HG03097 (cell line): ENCODE measurements at regions not wholly inside any gene's neighbourhood (a gene's known extent, or its start where the extent isn't known, plus 50 kb on each side); places are given as distances from the start of the nearest gene placed in this dataset.

Experiments
- ATAC-seq: cut with Tn5 transposase; IDR thresholded peaks from one replicate; pipeline ENCODE4 v1.9.1; 2021; ENCODE audit not compliant: unreplicated experiment, low FRiP score

DNA sequence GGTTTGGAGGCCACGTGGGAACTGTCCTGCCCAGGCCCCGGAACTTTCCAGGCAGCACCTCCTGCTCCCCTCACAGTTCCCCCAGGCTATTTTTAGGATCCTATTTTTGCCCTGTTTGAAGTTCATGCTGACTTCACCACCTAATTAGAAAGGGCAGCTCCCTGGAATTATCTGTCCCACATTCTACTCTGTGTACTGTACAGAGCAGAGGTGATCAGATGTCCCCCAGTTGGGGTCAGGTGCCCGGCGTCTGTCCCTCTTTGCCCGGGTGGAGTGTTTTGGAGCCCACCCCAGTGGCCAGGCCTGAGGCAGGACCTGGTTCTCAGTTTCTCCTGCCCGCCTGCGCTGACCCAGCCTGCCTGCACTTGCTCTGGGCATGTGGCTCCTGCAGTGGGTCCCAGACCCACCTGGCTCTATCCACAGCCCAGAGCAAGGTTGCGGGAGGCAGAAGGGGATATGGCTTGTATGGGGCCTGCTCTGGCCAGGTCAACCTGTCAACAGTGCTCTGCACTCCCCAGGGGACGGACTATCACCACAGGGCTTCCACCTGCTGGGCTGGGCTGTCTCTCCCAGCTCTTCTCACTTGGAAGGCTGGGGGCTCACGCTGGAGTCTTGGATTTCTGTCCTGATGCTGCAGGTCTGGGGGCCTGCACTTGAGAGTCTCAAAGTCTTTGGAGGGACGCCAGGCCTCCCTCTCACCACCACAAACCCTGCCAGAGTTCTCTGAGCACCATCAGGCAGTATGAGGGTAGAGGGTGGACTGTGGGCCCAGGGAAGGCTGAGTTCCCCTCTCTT lies 268.3 kb downstream of the GADD45G start:
- no peak for ATAC-seq

DNA sequence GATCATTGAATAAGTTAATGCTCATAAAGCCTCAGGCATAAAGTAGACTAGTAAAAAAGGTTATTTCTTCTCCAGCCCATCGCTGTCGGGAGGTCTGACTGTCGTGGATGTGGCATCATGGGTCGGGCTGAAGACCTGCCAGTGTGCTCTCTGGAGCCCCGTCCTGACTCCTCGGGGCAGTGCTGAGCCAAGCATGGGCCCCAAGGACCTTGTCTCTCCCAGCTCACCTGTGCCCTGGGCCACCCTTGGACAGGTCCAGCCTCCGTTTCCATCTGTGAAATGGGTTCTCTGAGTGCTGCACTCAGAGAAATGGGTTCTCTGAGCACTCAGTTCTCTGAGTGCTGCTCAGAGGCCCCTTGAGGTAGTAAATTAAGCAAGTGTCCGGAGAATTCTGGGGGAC lies 269.0 kb downstream of the GADD45G start:
- no peak for ATAC-seq

DNA sequence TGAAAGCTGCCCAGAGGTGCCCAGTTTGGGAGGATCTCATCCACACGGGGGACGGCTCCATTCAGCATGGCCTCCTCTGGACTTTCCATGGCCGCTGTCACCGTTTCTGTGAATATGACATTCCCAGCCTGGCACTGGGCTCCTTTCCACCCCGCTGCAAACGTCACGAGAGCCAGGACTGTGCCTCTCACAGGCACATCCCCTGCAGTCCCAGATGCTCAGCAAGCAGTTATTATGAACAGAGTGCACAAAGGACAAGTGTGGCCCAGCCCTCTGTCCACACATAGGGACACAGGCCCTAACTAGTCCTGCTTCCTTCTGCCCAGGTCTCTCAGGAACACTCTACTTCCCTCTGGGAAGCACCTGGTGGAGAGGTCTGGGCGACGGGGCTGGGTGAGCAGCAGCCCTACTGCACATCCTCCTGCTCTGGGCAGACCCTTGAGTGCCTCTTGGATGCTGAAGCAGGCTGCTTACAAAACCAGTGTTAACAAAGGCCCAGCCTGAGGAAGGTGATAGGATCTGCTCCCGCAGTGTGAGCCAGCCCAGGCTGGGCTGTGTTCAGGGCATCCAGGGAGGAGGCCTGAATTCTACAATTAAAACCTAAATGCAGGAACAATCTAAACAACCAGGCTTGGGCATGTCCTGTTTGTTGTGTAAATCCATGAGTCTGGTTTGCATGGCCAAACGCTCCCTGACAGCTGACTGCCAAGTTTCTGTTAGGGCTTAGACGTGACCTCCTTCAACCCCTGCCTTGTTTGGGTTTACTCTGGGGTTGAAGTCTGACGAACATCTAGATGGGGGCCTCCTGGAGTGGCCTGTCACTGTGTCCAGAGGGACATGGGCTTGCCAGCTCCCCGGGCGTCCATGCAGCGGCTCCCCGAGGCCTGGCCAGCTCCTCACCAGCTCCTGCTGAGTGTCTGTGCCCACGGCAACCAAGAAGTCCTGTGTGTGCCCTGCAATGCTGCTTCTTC lies 269.8 kb downstream of the GADD45G start:
- no peak for ATAC-seq

DNA sequence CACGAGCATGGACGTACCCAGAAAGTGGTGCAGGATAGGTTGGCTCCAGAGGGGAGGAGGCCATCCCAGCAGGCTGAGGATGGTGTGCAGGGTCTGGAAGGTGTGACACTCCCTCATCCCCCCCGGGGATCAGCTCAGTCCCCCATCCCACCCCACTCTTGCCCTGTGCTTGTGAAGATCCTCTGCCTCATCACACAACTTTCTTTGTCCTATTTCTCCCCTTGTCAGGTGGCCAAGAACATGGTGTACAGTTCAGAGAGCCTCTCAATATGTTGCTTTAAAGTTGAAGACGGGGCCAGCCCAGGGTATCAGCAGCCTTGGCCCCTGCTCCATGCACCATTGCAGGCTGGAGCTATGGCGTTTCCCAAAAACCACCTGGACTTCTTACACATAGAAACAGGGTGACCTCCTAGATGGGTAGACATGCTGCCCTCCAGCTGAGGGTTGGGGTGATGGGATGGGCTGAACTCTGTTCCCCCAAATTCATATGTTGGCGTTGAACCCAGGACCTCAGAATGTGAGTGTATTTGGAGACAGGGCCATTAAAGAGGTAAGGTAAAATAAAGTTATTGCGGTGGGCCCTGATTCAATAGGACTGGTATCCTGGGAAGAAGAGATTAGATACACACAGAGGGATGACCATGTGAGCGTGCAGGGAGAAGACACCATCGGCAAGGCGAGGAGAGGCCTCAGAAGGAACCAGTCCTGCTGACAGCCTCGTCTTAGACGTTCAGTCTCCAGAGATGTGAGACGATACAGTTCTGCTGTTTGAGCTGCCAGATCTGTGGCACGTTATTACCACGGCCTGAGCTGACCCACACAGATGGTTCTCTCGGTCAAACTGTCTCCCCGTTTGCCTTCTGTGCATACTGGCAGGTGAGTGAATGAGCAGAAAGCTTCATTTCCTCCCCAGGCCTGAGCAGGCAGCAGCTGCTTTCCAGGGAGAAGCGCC lies 272.5 kb downstream of the GADD45G start:
- no peak for ATAC-seq

DNA sequence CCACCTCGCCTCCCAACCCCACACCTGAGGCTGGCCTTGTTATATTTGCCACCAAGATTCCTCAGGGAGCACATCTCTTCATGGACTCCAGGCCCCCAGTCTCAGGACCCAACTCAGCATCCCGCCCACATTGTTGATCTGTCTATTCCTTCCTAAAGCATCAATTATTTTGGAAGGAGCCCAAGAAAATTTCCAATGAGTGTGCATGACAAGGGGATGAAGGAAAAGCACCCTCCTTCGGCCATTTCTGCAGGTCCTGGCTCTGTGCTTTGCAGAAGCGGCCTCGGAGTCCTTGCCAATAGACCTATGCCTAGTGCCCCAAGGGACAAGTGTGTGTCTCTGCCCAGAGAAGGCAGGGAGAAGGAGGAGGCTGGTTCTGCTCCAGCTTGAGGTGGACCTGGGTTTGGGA lies 273.2 kb downstream of the GADD45G start:
- no peak for ATAC-seq

DNA sequence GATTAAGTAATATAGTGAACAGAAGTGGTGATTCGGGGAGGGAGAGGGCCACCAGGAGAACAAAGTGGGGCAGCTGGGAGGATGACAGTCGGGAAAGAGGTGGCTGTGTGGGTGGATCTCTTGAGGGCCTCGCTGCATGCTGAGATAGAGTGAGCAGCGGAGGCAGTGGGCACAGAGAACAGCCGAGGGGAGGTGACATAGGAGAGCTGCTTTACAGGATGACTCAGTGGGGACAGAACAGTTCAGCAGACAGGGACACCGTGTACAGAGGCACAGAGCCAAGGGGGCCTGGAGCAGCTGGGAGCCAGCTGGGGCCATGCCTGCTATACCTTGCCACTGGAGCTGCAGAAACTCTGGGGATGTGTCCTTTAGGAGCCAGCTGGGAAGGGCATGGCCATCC lies 273.9 kb downstream of the GADD45G start:
- ATAC-seq, result no peak

DNA sequence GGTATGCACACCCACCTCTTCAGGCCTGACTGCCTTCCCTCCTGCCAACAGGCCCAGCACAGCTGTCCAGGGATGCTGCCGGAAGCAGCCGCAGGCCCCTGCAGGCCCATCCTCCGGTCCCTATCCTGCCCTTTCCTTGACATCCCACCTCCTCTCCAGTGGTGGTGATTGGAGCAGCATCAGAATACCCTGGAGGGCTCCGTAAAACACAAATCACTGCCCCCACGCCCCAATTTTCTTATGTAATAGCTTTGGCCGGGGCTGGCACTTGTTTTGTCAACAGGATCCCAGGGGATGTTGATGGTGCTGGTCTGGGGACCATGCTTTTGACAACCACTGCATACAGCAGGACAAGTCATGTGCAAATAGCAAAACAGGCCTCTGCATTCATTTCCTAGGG lies 274.5 kb downstream of the GADD45G start:
- ATAC-seq, result no peak

DNA sequence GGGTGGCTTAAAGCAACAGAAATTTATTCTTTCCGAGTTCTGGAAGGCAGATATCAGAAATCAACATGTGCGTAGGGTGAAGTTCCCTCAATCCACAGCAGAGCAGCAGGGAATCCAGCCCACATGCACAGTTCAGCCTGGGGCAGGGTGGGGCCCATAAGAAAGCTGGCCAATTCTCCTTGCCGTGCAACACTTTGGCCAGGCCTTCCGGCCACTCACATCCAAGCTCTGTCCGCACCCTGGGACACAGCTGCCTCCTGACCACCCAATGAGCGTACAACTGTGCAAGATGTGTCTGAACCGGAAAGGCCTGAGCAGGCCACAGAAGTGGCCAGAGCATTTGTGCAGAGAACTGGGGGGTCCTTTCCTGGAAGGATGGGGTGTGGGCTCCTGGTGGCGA lies 274.9 kb downstream of the GADD45G start:
- no peak for ATAC-seq

DNA sequence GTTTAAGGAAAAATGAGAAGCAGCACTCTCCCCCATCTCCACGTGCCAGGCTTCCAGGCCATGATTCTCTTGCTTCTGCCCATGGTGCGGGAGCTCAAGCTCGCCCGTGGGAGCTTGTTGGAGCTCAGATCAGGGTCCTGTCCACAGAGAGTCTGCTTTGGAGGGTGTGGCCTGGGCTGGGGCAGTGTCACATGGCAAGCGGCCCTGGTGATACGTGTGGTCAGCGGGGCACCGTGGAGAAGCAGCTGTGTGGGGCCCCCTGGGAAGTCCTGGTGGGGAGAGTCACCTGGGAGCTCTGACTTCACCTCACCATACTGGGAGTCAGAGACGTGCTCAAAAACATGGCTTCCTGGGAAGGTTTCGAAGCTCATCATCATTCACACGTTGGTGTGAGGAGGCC lies 275.3 kb downstream of the GADD45G start:
- ATAC-seq, result no peak

DNA sequence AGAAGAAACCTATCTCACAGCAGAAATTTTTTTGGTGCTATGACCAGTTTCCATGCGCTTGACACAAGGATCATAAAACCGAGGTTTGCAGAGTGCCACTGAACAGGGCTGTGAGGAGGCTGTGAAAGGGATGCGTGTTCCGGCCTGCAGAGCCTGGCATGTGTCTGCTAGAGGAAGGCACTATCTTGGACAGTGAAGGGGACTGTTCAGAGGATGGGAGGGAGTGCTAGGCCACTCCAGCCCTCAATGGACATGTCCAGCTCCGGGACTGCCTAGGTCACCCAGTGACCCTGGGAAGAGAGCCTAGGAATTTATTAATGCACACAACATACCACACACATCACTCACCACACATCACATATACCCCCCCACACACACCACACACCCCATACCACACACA lies 275.9 kb downstream of the GADD45G start:
- ATAC-seq, result no peak

DNA sequence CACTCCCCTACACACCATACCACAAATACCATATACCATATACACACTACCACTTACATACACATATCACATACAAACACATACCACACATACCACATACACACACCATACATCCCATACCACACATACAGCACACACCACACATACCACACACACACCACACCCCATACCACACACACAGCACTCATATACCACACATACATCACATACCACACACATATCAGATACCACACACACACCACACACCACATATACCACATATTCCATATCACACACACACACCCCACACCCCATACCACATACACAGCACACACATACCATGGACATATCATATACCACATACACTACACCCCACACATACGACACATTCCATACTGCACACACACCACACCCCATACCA lies 276.6 kb downstream of the GADD45G start:
- no peak for ATAC-seq

DNA sequence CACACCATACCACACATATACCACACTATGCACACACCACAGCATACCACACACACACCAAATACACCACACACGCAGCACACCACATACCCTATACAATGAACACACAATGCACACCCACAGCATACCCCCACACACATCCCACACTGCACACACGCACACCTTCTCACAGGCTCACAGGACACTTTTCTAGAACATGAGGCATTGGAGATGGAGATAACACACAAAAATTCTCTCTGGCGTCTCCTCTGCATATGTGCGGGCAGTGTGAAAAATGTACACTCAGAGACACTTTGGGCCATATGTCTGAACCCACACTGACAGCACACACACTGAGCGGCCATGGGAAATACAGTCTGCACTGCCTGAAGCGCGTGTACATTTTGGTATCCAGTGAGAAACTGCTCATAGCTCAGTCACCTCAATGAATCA lies 278.1 kb downstream of the GADD45G start:
- no peak for ATAC-seq

DNA sequence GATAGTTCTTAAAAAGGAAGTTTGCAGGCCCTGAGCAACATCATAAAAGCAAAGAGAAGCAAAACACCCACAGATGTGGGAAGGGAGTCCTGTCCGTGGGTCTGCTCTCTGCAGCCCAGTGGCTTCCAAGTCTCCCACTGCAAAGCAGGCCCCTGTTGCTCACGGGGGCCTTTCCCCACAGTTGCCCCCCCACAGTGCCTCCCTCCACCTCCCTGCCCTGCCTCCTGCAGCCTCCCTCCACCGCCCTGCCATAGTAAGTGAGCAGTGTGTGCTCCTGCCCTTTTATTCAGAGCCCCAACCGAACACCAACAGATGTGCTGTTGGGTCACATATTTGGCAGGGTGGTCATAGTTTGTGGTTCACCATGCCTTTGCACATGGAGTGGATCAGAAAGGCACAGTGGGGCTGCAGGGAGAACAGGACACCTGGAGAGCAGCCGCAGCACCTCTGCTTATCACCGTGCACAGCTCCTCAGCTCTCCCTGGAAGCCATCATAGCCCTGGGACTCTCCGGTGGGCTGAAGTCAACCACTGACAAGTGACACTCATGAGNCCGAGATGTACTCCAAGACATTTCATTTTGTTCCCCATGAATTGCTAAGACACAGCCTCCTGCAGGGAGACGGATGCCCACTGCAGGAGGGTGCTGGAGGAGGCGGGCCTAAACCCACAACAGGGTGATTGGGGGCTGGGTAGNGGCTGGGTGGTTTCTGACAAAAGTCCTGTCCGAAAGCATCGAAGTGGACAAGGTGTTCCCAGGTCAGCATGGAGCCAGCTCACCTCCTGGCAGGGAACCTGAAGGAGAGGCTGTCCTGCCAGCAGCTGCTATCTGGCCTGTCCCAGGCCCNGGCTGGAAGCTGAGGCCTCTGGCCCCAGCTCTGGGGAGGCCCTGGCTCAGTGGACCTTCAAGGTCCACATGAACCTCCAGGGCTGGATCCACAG lies 278.9 kb downstream of the GADD45G start:
- no peak for ATAC-seq

DNA sequence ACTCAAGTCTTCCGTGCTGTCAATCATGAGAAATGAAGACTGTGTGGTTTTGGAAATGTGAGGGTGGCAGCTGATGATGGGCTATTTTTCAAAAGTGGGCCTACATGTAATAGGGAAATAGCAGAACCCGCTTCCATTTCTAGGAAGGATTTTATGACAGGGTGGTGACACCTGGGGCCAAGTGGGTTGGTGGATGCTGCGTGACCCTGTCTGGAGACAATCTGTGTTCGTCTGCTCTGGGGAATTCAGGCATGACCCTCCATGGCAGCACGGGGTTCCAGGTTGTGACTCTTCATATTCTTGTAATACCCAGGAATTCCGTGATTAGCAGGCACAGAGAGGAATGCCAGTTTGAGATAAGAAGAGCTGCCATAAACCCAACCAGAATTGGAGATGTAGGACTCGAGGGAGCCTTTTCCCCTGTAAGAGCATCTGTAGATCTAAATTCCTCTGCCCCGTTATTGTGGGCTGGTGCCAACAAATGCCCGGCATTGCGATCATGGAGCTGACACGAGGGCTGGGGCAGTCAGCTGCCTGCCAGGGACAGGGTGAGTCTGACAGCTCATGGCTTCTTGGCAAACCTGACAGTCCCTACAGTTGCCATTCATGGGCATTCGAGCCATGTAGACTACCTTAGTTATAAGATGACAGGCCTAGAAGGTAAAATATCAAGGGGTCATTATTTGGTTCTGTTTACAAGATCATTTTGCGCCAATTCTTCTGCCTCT lies 279.7 kb downstream of the GADD45G start:
- no peak for ATAC-seq

DNA sequence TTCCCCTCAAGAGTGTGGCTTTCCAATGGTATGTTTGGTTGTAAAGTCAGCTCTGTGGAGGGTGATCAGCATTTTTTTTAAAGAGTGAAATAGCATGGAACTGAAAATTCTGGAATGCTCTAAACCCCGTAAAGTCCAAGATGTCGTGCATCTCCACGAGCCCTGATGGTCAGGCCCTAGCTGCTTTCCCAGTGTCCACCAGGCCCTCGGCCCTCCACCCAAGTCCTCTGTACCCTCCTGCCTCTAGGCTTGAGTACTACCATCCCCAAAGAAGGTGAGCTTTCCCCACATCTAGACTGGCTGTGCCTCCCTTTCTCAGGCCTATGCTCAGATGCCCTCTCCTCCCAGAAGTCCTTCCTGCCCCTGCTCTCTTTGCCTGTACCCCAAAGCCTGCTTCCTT lies 280.3 kb downstream of the GADD45G start:
- ATAC-seq, result no peak

DNA sequence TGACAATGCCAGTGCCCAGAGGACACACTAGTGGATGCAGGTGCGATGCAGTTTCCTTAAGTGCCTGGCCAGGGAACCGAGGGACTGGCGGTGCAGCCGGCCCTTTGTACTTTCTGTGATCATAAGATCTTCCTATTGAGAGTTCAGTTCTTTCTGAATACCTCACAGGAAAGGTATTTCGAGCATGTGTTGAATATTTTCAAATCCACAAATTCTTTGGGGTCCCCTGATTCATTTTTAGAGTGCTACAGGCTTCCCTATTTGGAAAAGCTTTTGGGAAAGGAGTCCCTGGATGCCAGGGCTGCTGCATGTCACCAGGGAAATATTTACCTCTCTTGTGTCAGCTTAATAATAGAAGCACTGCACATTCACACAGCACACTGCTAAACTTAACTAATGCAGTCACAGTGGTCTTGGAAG lies 281.5 kb downstream of the GADD45G start:
- no peak for ATAC-seq

DNA sequence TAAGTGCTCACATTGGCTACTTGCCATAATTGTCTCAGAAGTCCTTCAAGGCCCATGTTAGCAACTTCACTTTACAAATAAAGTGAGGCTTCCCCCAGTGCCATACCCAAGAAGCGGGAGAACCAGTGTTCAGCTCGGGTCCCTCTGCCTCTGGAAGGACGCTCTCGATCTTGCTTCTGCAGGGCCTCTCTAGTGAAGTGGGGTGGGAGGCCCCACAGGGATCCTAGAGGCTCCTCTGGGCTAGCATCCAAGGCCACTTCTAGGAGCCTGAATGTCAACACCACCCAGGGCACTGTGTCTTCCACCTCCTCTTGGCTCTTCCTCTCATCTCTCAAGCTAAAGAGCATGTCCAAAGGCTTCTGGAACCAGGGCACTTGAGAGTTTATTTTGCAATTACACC lies 282.5 kb downstream of the GADD45G start:
- ATAC-seq, result no peak

DNA sequence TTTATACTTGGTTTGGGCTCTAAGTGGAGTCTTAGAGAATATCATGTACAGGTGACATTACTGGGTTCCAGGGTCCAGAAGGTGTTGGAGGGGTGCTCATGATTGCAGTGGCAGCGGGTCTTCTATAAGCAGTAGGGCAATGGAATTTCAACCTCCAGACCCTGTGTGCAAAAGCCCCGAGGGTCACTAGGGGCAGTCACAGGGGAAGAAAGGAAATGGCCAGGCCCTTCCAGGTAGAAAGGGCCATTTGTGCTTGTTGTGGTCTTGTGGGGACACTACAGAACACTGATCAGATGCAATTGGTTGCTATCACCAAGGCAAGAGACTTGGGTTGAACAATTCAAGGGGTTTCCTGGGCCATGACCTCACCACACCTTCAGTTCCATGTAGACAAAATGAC lies 283.4 kb downstream of the GADD45G start:
- ATAC-seq, result no peak

DNA sequence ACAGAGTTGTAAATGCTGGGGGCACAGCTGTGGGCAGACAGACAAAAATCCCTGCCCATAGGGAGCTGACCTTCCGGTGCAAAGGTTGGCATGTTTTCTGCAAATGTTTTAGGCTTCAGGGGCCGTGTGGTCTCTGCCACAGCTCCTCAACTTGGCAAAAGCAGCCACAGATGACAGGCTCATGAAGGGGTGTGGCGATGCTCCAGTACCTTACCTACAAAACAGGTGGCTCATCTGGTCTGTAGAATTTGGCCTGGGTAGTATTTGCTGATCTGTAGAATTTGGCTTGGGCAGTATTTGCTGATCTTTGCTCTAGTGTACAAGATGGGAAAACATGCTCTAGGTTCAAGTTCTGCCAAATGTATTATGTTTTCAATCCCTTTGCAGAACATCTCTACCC lies 283.9 kb downstream of the GADD45G start:
- ATAC-seq, result no peak
